ENCODE measurements at regions not wholly inside any gene's neighbourhood (a gene's known extent, or its start where the extent isn't known, plus 50 kb on each side); places are given as distances from the start of the nearest gene placed in this dataset.
A peak's percentile ranks its signal among the peaks of the same experiment; 100 is the strongest.

DNA sequence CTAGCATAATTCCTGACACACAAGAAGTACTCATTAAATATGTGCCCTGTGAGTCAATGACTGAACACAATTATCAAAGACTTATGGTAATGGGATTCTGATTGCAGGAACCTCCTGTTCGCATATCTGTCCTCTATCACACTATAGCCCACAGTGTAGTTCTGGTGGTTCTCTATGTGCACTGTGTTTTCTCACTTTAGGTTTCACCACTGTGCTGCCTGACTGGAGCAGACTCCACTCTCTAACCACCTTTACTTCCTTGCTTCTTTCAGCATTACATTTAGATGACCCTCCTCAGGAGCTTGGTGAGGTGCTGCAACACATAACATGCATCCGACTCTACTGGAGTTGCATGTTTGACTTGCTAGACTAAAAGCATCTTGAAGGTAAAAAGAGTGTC lies 777.1 kb downstream of the SQOR start:
- TF ChIP-seq, protein P1, sequence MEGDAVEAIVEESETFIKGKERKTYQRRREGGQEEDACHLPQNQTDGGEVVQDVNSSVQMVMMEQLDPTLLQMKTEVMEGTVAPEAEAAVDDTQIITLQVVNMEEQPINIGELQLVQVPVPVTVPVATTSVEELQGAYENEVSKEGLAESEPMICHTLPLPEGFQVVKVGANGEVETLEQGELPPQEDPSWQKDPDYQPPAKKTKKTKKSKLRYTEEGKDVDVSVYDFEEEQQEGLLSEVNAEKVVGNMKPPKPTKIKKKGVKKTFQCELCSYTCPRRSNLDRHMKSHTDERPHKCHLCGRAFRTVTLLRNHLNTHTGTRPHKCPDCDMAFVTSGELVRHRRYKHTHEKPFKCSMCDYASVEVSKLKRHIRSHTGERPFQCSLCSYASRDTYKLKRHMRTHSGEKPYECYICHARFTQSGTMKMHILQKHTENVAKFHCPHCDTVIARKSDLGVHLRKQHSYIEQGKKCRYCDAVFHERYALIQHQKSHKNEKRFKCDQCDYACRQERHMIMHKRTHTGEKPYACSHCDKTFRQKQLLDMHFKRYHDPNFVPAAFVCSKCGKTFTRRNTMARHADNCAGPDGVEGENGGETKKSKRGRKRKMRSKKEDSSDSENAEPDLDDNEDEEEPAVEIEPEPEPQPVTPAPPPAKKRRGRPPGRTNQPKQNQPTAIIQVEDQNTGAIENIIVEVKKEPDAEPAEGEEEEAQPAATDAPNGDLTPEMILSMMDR (conservative IDR thresholded peaks at IDR 0.05; ENCODE audit: control insufficient read depth, insufficient read depth, low read depth, low read length) = no peak
- no peak overlapping the region for H3K4me3 ChIP-seq (ENCODE audit: control insufficient read depth, low read depth, low read length)
- DNase-seq (ENCODE audit: low read depth) = no peak

DNA sequence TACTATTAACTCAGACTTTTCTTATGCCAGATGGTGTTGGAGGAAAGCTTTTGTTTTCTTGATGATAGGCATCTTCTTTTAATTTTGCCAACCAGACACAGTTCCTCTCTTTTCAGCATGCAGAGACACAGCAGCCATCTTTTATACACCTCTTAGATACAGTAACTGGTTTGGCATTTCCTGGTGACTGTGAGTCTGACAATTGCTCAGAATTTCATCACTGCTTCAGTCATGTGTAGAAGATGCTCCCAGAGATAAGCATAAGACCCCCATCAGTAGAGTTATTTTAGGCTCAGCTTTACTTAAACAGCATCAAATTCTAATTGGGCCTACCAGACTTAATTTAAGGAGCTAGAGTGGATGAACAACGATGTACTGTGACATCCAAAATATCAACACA lies 779.0 kb downstream of the SQOR start:
- H3K4me3 ChIP-seq (ENCODE audit: control insufficient read depth, low read depth, low read length) = no peak overlapping the region
- TF ChIP-seq, protein P1 (conservative IDR thresholded peaks at IDR 0.05; ENCODE audit: control insufficient read depth, insufficient read depth, low read depth, low read length) = no peak
- peak; percentile 28 for DNase-seq (ENCODE audit: low read depth)

GRCh38 chr15:46416544-46416943 lies 781.7 kb downstream of the SQOR start:
- no peak overlapping the region for H3K4me3 ChIP-seq (ENCODE audit: control insufficient read depth, low read depth, low read length)
- TF ChIP-seq, protein P1 (conservative IDR thresholded peaks at IDR 0.05; ENCODE audit: control insufficient read depth, insufficient read depth, low read depth, low read length) = no peak
- DNase-seq (ENCODE audit: low read depth) = no peak

DNA sequence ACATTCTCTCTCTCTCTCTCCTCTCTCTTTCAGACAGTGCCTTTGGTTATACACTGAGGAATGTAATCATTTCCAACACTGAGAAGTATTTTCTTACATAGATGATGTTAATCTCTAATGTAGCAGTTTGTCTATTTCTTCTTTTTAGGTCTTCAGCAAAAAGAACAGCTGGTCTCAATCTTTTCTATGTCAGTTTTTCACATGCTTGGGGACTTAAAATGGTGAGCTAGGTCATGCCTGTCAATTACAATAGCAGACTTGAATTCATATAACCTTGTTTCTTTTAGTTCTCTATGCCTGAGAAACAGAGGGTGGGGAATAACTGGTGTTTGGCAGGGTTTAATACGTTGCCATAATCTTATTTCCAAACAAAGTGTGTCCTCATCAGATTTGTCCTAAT lies 786.2 kb downstream of the SQOR start:
- H3K4me3 ChIP-seq (ENCODE audit: control insufficient read depth, low read depth, low read length) = no peak overlapping the region
- TF ChIP-seq, protein P1 (conservative IDR thresholded peaks at IDR 0.05; ENCODE audit: control insufficient read depth, insufficient read depth, low read depth, low read length) = no peak
- DNase-seq (ENCODE audit: low read depth) = no peak

DNA sequence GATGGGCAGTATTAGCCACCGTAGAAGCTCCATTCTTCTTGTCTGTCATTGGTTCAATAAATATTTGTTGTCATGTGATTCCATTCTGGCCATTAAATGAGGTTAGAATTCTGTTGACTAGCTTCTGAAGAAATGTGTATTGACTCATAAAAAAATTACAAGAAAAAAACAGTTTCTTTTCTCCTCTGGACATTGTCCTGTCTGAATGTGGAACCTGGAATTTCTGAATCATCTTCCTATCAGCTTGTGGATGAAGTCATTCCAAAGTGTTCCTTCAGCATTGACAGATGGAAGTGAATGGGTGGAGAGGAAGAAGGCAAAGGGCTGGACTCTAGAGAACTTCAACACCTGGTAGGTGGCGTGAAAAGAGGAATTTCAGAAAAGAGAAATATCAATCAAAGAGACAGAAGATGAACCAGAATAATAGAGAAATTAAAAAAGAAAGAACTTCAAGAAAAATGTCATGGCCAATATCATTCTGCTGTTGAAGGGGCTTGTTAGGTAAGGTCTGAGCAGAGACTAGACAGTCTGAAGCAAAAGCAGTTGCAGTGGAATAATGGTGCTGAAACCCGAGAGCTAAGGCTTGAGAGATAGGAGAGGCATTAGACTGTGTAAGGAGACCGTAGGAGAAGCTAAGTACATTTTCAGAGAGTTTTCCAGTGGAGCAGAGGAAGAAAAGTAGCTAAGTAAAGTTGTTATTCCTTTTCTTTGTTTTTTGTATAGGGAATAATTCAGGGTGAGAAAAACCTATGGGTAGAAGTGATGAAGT lies 806.6 kb downstream of the SQOR start:
- TF ChIP-seq, protein P1 (conservative IDR thresholded peaks at IDR 0.05; ENCODE audit: control insufficient read depth, insufficient read depth, low read depth, low read length) = no peak
- DNase-seq (ENCODE audit: low read depth) = peak; percentile 45
- H3K4me3 ChIP-seq (ENCODE audit: control insufficient read depth, low read depth, low read length) = no peak overlapping the region

- TF ChIP-seq, protein P1 (conservative IDR thresholded peaks at IDR 0.05; ENCODE audit: control insufficient read depth, insufficient read depth, low read depth, low read length) = no peak
- peak; percentile 11 for DNase-seq (ENCODE audit: low read depth)
- no peak overlapping the region for H3K4me3 ChIP-seq (ENCODE audit: control insufficient read depth, low read depth, low read length)
These were observed 807.4 kb downstream of the SQOR start for GRCh38 chr15:46442184-46442583.
